Sigmoid colon (tissue), 4 donors: ENCODE measurements at regions not wholly inside any gene's neighbourhood (a gene's known extent, or its start where the extent isn't known, plus 50 kb on each side); places are given as distances from the start of the nearest gene placed in this dataset.

ENCODE experiments used
- CTCF ChIP-seq, 4 experiments: fragments of 450-650 bp in 3 of 4; fragments of 200-600 bp in 1 of 4; IDR thresholded peaks; one replicate each; pipeline ENCODE4 v1.5.1; 2016 to 2019; ENCODE audit warnings: antibody characterized with exemption in 4 of 4, mild to moderate bottlenecking in 3 of 4, moderate library complexity in 2 of 4
- POLR2AphosphoS5 ChIP-seq, 4 donors: sonication (generic); formaldehyde crosslinking; IDR thresholded peaks; one replicate each; pipeline ENCODE4 v1.6.1; 2017; ENCODE audit warnings: antibody characterized with exemption in 4 of 4

GRCh38 chr1:193791746-193792145, 605.3 kb upstream of the B3GALT2 start:
- no peak for TF ChIP-seq POLR2AphosphoS5 (IDR thresholded peaks at IDR 0.05)
- TF ChIP-seq CTCF (IDR thresholded peaks at IDR 0.05) = no peak
